Fibroblast of the aortic adventitia (primary cell): ENCODE measurements at regions not wholly inside any gene's neighbourhood (a gene's known extent, or its start where the extent isn't known, plus 50 kb on each side); places are given as distances from the start of the nearest gene placed in this dataset.

Source experiments
- DNase-seq: peaks from one replicate; pipeline ENCODE4 v3.0.0-alpha.2; 2010; ENCODE audit warnings: low read depth
- H3K4me3 ChIP-seq: 2 replicates; pipeline ENCODE4 v1.5.1; 2011; ENCODE audit warnings: low read depth, mild to moderate bottlenecking, control low read depth, low read length, moderate library complexity
- CTCF ChIP-seq: IDR thresholded peaks from 2 replicates; pipeline ENCODE4 v1.5.1; 2011; ENCODE audit warnings: mild to moderate bottlenecking, low read length, control low read depth, inconsistent platforms; ENCODE audit not compliant: insufficient read depth

- no peak overlapping the region for H3K4me3 ChIP-seq
- DNase-seq: no peak
- no peak for TF ChIP-seq CTCF
Measured at GRCh38 chr12:62130834-62131552, 129.2 kb upstream of the USP15 start.

- H3K4me3 ChIP-seq: no peak overlapping the region
- no peak for DNase-seq
- no peak for TF ChIP-seq CTCF
Measured at GRCh38 chr12:62133440-62133839, 126.8 kb upstream of the USP15 start.

- TF ChIP-seq CTCF: no peak
Measured at GRCh38 chr12:62135553-62136200, 124.5 kb upstream of the USP15 start.

GRCh38 chr12:62136496-62136895 lies 123.7 kb upstream of the USP15 start:
- no peak for DNase-seq
- no peak overlapping the region for H3K4me3 ChIP-seq
- no peak for TF ChIP-seq CTCF

More at GRCh38 chr12:62135553-62136200, 124.5 kb upstream of the USP15 start:
- no peak overlapping the region for H3K4me3 ChIP-seq
- no peak for DNase-seq

- H3K4me3 ChIP-seq: no peak overlapping the region
- DNase-seq: no peak
- TF ChIP-seq CTCF: no peak
Measured at GRCh38 chr12:62138527-62138926, 121.7 kb upstream of the USP15 start.

GRCh38 chr12:62146318-62146717 lies 113.9 kb upstream of the USP15 start:
- H3K4me3 ChIP-seq: no peak overlapping the region
- no peak for DNase-seq

More at GRCh38 chr12:62146318-62146717, 113.9 kb upstream of the USP15 start:
- TF ChIP-seq CTCF: no peak
